H1 (cell line): ENCODE measurements at regions not wholly inside any gene's neighbourhood (a gene's known extent, or its start where the extent isn't known, plus 50 kb on each side); places are given as distances from the start of the nearest gene placed in this dataset.

ENCODE experiments used
- BRCA1 ChIP-seq: IDR thresholded peaks from 2 replicates; pipeline ENCODE4 v1.6.1; 2012; ENCODE audit warnings: low read depth, low read length, improper control_type of control experiment
- CTBP2 ChIP-seq: IDR thresholded peaks from 2 replicates; pipeline ENCODE4 v1.7.0; 2011; ENCODE audit warnings: borderline replicate concordance, mild to moderate bottlenecking, moderate library complexity, mixed read lengths, low read length; ENCODE audit not compliant: insufficient read depth, insufficient read length
- EGR1 ChIP-seq: IDR thresholded peaks from 2 replicates; pipeline ENCODE4 v1.6.1; 2011; ENCODE audit warnings: low read depth, low read length, borderline replicate concordance
- NRF1 ChIP-seq: IDR thresholded peaks from 2 replicates; pipeline ENCODE4 v1.6.1; 2011; ENCODE audit warnings: mild to moderate bottlenecking, low read depth, low read length, improper control_type of control experiment
- POLR2AphosphoS5 ChIP-seq: IDR thresholded peaks from 2 replicates; pipeline ENCODE4 v1.6.1; 2011; ENCODE audit warnings: low read depth, low read length
- SRF ChIP-seq: IDR thresholded peaks from 2 replicates; pipeline ENCODE4 v1.6.1; 2011; ENCODE audit warnings: mild to moderate bottlenecking, low read depth, low read length, moderate library complexity
- TF ChIP-seq, protein P1 (sequence below): fragments of 300-600 bp; sonication (generic); IDR thresholded peaks from 2 replicates; pipeline ENCODE4 v1.7.1; 2012; ENCODE audit warnings: low read length, moderate library complexity, mild to moderate bottlenecking, inconsistent platforms; ENCODE audit not compliant: insufficient replicate concordance
- TF ChIP-seq, protein P2 (sequence below), 3 experiments: IDR thresholded peaks; 1 replicate in 2 of 3; 2 replicates in 1 of 3; pipeline versions ENCODE4 v1.5.1 to v1.6.1; 2011; ENCODE audit warnings: low read length in 3 of 3, mild to moderate bottlenecking in 3 of 3, inconsistent platforms in 2 of 3, low read depth in 1 of 3, moderate library complexity in 1 of 3; ENCODE audit not compliant: insufficient read depth in 1 of 3; ENCODE audit errors: control extremely low read depth in 1 of 3

DNA sequence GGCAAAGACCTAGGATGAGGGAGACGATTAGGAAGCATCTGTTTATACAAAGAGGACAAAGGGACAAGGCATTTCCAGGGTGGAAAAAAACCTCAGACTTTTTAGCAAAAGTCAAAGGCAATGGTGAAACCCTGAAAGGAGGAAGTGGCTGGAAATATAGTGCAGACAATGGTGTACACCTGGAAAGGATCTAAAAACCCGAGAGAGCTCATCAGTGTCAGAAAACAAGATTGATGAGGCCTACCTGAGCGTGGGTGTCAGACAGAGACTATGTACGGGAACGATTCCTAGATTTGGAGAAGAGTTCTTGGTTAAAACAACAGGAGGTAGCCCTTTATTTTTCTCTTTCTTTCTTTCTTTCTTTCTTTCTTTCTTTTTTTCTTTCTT is 68.8 kb upstream of the HUNK start (continued):
- TF ChIP-seq, protein P1, sequence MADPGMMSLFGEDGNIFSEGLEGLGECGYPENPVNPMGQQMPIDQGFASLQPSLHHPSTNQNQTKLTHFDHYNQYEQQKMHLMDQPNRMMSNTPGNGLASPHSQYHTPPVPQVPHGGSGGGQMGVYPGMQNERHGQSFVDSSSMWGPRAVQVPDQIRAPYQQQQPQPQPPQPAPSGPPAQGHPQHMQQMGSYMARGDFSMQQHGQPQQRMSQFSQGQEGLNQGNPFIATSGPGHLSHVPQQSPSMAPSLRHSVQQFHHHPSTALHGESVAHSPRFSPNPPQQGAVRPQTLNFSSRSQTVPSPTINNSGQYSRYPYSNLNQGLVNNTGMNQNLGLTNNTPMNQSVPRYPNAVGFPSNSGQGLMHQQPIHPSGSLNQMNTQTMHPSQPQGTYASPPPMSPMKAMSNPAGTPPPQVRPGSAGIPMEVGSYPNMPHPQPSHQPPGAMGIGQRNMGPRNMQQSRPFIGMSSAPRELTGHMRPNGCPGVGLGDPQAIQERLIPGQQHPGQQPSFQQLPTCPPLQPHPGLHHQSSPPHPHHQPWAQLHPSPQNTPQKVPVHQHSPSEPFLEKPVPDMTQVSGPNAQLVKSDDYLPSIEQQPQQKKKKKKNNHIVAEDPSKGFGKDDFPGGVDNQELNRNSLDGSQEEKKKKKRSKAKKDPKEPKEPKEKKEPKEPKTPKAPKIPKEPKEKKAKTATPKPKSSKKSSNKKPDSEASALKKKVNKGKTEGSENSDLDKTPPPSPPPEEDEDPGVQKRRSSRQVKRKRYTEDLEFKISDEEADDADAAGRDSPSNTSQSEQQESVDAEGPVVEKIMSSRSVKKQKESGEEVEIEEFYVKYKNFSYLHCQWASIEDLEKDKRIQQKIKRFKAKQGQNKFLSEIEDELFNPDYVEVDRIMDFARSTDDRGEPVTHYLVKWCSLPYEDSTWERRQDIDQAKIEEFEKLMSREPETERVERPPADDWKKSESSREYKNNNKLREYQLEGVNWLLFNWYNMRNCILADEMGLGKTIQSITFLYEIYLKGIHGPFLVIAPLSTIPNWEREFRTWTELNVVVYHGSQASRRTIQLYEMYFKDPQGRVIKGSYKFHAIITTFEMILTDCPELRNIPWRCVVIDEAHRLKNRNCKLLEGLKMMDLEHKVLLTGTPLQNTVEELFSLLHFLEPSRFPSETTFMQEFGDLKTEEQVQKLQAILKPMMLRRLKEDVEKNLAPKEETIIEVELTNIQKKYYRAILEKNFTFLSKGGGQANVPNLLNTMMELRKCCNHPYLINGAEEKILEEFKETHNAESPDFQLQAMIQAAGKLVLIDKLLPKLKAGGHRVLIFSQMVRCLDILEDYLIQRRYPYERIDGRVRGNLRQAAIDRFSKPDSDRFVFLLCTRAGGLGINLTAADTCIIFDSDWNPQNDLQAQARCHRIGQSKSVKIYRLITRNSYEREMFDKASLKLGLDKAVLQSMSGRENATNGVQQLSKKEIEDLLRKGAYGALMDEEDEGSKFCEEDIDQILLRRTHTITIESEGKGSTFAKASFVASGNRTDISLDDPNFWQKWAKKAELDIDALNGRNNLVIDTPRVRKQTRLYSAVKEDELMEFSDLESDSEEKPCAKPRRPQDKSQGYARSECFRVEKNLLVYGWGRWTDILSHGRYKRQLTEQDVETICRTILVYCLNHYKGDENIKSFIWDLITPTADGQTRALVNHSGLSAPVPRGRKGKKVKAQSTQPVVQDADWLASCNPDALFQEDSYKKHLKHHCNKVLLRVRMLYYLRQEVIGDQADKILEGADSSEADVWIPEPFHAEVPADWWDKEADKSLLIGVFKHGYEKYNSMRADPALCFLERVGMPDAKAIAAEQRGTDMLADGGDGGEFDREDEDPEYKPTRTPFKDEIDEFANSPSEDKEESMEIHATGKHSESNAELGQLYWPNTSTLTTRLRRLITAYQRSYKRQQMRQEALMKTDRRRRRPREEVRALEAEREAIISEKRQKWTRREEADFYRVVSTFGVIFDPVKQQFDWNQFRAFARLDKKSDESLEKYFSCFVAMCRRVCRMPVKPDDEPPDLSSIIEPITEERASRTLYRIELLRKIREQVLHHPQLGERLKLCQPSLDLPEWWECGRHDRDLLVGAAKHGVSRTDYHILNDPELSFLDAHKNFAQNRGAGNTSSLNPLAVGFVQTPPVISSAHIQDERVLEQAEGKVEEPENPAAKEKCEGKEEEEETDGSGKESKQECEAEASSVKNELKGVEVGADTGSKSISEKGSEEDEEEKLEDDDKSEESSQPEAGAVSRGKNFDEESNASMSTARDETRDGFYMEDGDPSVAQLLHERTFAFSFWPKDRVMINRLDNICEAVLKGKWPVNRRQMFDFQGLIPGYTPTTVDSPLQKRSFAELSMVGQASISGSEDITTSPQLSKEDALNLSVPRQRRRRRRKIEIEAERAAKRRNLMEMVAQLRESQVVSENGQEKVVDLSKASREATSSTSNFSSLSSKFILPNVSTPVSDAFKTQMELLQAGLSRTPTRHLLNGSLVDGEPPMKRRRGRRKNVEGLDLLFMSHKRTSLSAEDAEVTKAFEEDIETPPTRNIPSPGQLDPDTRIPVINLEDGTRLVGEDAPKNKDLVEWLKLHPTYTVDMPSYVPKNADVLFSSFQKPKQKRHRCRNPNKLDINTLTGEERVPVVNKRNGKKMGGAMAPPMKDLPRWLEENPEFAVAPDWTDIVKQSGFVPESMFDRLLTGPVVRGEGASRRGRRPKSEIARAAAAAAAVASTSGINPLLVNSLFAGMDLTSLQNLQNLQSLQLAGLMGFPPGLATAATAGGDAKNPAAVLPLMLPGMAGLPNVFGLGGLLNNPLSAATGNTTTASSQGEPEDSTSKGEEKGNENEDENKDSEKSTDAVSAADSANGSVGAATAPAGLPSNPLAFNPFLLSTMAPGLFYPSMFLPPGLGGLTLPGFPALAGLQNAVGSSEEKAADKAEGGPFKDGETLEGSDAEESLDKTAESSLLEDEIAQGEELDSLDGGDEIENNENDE, result no peak
- TF ChIP-seq POLR2AphosphoS5, result no peak
- TF ChIP-seq SRF, result no peak
- no peak for TF ChIP-seq BRCA1
- no peak for TF ChIP-seq NRF1
- no peak for TF ChIP-seq EGR1
- TF ChIP-seq, protein P2, sequence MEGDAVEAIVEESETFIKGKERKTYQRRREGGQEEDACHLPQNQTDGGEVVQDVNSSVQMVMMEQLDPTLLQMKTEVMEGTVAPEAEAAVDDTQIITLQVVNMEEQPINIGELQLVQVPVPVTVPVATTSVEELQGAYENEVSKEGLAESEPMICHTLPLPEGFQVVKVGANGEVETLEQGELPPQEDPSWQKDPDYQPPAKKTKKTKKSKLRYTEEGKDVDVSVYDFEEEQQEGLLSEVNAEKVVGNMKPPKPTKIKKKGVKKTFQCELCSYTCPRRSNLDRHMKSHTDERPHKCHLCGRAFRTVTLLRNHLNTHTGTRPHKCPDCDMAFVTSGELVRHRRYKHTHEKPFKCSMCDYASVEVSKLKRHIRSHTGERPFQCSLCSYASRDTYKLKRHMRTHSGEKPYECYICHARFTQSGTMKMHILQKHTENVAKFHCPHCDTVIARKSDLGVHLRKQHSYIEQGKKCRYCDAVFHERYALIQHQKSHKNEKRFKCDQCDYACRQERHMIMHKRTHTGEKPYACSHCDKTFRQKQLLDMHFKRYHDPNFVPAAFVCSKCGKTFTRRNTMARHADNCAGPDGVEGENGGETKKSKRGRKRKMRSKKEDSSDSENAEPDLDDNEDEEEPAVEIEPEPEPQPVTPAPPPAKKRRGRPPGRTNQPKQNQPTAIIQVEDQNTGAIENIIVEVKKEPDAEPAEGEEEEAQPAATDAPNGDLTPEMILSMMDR (IDR thresholded peaks at IDR 0.05; ENCODE audit: control extremely low read depth in 1 of 3, insufficient read depth in 1 of 3, low read depth in 1 of 3, low read length in 3 of 3), result no peak
- TF ChIP-seq CTBP2, result no peak
